DMS 273 treated with DMSO at 0.1 percent for 48 hours (cell line): ENCODE measurements at regions not wholly inside any gene's neighbourhood (a gene's known extent, or its start where the extent isn't known, plus 50 kb on each side); places are given as distances from the start of the nearest gene placed in this dataset.
"Not testable (repeated sequence)": the region's sequence is repeated elsewhere in the genome, so short reads cannot be mapped to it uniquely, and the experiment has no call there.

ENCODE experiments used
- DNase-seq: peaks from one replicate; lab custom pipeline; 2025; lab: John Stamatoyannopoulos, UW

DNA sequence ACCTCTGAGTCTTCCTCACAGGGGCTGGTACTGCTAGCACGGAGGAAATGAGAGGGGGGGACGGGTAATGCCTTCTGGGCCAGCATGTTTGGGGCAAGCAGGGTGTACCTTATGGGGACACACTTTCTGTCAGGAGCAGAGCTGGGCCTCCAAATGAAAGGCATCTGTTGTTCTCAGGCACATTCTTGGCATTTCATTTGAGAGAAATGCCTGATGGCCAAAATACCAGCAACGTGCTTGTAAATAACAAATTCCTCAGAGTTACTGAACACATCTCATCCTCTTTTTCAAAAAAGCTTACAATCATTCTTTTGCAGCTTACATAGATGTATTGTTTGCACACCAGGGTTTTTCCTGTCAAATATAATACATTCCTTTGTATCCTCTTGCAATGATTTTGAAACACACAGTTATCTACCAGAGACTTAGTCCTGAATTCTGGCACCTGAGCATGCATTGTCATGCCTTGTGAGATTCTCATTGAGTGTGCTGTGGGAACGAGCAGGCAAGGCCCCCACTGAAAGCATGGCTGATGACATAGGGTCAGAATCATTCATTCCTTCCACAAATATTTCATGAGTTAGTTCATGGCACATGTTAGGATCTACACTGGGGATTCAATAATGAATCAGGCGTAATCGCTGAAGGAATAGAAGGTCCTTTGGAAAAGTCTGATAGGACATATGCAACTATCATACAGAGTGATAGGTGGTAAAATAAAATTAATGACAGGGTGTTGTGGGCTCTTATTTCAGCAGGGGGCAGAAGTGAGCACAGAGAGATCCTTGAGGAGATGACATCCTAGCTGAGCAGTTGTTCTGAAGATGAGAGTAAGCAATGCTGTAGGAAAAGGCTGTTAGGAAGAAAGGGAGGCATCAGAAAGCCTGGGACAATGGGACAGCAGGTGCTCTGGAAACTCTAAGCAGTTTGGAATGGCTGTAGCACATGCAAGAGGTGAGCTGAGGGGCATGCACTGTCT lies 260.9 kb upstream of the TUT7 start:
- DNase-seq, result no peak

DNA sequence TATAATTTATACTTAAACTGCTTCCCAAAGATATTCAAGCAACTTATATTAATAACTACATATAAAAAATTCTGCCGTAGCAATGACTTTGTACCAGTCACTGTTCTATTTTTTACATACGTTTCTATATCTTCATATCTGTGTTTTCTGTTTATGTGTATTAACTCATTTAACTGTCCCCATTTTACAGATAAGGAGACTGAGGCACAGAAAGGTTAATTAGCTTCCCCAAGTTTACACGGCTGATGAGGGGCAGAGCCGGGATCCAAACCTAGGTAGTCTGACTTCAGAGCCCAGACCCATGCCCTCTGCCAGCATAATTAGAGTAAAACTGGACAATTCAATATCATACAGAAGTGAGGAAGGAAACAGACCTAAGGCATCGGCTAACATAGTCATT lies 259.7 kb upstream of the TUT7 start:
- no peak for DNase-seq

DNA sequence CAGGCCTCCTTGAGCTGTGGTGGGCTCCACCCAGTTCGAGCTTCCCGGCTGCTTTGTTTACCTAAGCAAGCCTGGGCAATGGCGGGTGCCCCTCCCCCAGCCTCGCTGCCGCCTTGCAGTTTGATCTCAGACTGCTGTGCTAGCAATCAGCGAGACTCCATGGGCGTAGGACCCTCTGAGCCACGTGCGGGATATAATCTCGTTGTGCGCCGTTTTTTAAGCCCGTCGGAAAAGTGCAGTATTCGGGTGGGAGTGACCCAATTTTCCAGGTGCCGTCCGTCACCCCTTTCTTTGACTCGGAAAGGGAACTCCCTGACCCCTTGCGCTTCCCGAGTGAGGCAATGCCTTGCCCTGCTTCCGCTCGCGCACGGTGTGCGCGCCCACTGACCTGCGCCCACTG lies 257.3 kb upstream of the TUT7 start:
- not testable (repeated sequence) for DNase-seq

DNA sequence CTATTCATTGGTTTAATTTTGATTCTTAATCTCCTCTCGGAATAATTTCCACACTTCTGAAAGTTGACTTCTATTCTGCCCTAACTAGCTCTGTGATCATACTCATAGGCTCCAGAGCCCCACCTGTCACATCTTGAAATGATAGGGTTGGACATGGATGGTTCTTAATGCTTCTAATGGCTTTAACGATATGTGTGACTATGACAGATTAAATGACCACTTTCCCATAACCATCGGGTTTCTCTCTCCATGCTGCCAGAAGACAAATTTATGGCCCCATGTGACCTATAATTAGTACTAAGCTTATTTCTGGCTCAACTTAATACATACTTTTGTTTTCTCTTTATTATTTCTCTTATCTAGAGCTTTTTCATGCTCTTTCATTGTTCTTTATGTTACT lies 251.1 kb upstream of the TUT7 start:
- no peak for DNase-seq

DNA sequence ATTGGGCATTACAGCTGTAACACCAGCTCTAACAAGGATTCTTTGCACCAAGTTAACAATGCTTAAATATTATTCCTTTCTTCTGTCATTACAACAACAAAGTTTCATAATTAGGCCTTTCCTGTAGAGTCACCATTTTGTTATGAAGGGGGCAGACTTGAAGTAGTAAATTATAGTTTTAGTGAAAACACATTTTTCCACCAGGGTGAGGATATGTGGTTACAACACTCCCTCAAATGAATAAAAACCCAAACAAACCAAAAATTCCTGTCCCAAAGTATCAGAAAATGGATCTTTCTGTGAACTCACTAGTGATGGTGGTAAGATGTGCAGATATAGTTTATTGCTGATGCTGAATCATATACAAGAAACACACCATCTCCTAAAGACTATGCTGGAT lies 250.5 kb upstream of the TUT7 start:
- no peak for DNase-seq

DNA sequence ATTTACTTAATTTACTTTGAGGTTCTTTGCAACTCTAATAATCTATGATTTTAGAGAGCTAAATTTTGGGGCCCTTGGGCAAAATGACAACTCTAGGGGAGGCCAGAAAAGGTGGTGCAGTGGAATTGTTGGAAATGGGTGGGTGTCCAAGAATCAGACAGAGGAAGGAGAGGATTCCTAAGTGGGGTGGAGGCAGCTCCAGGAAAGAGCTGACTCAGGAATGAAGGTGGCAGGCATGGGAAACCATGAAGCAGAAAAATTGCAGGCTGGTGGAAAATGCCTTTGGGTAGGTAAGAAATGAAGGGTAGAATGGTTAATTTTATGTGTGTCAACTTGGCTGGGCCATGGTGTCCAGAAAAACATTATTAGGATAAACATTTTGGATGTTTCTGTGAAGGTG lies 248.5 kb upstream of the TUT7 start:
- DNase-seq, result no peak

DNA sequence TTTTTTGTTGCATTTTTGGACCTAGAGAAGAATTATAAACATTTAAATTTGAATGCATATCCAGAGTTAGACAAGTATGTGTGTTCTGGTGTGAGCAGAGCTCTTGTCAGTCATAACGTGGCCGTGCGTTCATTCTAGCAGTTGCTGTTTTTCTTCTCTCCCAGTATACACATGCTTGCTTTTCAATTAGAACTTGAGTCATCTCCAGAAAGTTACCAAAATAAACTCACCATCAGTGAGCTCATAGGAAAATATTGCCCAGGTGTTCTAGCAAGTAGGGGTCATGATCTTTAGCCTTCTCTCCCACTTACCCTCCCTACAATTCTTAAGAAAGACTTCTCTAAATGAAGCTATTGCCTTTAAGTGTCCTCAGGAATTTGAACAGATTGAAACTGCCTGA lies 247.5 kb upstream of the TUT7 start:
- DNase-seq, result no peak

DNA sequence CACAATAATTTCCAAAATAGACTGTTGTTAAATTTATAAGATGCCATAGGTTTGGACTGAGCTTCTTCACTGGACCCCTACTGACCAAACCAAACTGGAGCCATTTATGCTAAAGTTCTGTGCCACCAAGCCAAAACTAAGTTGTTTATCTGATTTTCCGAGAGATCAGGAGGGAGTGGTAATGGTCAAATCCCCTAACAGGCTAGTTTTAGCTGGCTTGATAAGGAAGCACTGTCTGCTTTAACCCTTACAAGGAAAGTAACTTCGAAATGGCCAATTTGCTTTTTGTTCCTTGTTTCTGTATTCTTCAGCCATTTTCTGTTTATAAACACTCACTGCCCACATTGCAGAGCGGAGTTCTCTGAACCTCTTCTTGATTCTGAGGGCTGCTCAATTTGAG lies 246.8 kb upstream of the TUT7 start:
- DNase-seq, result no peak

DNA sequence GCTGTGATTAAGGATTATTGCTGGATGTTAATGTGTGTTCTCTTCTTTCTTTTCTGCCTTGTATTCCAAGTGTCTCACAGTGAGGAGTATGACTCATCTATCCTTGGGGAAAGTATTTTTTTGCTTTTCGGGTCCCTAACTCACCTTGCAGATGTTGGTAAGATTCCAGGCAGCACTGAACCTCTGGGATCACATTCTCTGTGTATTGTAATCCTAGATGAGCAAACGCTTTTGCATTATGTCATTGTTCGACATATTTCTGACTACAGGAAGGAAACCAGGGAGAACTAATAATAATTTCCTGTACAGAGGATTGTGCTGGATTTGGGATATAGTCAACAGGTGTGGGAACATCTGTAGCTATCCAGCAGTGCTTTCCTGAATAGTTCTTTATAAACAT lies 246.1 kb upstream of the TUT7 start:
- no peak for DNase-seq

DNA sequence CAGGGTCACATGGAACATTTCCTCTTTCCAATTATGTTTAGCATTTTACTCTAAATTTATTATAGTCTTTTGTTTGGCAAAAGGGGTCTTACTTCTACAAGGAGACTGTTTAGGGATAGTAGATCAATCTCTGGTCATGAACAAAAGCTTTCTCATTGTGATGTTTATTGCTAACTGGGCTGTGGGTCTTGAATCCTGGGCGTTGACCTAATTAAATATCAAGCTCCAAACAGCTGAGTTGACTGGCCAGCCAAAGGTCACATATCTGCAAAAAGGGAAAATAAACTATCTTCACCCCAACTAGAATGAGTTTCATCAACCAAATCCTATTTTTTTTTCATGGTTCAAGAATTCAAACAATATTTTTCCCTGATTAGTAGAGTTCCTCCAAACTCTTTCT lies 245.4 kb upstream of the TUT7 start:
- DNase-seq, result no peak

DNA sequence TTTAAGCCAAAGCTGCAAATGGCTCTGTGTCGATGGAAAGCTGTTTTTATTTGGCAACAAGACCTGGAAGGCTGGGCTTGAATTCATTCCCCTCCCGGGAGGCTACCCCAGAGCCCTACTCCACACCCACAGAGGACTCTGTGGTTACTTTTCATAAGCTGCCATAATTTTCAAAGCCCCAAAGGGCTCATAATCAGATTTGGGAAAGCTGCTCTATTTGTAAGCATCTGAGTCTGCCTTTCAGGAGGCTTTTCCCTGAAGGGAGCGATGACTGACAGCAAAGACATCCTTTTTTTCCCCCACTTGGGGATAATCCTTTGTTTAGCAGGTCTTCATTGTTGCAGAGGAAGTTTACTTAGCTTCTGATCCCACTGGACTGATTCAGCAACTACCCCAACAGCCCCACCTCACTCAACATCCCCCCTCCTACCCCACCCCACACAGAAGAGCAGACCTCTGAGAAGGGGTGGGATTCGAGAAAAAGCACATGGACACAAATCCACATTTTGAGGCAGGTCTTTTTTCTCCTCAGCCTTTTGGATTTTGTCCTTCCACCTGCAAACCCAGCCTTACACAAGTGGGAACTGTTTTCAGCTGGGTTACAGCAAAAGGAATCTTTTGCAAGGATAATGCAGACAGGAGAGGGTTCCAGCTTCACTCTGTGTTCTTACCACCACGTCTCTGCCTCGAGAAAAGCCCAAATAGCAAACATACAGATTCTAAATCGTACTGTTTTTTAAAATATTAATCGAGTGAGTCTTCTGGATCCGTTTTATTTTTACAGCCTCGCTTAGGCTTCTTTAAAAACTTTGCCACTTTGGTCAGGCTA lies 244.4 kb upstream of the TUT7 start:
- DNase-seq, result no peak

DNA sequence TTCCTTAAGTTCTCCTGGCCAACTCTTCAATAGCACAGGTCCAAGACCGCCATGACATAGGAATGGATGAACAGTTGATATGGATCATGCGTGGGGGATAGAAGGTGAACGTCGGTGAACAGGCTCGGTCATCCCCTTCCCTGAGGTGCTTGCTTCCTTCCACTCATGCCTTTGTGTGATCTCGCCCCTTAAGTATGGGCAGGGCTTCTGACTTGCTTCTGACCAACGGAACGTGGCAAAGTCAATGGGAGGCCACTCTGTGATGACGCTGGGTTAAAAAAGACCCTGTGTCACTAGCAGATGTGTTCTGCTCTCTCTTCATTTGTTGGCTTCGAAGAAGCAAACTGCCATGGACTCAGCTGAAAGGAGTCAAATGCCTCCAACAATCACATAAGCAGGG lies 240.5 kb upstream of the TUT7 start:
- no peak for DNase-seq

DNA sequence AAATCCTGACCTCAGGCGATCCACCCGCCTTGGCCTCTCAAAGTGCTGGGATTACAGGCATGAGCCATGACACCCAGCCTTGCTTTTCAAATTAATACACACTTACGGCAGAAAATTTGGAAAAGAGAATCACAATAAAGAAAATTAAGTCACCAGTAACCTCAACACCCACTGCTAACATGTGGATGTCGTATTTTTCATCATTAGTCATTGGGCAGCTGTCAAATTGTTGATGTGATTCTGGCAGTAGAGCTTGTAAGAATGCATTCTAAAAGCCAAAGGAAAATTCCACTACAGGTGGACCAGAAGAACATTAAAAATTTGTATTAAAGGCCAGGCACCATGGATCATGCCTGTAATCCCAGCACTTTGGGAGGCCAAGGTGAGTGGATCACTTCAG lies 237.3 kb upstream of the TUT7 start:
- DNase-seq, result no peak

DNA sequence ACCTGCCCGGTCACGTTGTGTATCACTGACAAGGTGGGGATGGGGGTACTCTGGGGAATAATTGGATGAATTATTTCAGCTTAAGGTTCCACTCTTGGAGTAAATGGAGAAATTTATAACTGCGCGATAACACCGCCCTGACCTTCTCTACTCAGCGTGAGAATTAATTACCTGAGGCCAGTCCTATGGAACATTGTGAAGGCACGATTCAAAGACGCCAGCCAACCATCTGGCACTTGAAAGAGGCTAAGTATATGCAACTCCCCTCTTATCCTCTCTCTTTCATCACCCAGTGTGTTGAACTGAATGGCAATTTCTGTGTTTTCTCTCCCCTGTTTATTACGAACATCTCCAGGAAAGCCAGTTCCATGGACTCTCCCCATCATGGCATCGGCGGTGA lies 235.5 kb upstream of the TUT7 start:
- DNase-seq, result no peak

DNA sequence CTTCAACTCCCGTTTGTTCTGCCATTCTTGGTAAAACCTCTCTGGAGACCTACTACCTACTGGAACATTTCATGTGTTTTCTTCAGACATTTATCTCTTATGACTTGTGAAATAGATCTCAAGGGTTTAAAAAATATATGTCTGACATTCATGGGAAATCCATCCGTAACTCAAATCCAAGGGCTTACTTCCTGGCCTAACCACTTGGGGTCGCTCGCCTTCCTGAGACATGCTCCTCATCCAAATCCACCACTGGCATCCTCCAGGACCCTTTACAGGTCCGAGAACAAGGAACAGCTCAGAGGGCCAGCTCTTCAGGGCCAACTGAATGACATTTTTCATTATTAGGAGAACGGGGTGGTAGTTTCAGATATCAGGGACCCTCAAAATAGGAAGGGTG lies 235.1 kb upstream of the TUT7 start:
- DNase-seq, result no peak

DNA sequence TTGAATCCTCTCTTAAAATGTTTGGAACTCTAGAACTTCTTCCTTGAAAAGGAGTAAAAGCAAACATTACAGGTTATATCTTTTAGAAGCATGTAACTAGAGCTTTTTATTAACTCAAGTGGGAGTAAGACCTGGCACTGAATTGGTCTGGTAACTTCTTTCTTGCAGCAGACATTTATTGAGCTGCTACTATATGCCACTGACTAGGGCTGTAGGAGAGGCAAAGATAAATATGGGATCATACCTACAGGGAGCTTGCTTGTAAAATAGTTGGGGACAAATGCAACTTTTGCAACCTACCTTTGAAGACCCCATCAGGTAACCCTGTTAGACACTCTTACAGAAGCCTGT lies 231.9 kb upstream of the TUT7 start:
- DNase-seq, result no peak

DNA sequence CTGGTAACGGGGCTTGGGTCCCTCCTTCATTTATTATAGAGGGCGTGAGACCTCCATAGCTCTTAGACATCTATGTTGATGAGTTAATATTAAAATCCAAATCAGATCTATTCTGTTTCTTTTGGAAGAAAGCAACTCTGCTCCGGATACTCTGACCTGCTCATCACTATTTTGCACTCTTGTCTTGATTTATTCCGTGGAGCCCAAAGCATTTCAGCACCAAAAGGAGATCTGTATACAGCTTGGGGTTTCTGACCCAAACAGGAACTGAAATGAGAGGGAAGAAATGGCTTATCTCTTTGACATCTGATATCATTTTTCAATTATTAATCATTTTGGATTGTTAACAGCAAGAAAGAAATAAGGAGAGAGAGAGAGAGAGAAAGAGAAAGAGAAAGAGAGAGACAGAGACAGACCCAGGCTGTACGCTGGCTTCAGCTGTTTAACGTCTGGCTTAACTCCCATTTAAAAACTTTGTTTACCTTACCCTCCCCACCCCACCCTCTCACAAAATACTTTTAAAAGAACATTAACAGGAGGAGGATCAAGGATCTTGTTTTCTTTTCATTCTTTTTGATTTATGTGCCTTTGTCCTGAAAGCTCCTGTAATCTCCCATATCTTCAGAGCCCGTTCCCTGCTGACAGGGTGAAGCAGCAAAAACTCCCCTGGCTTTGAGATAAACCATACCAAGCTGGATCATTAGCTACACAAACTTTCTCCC lies 231.4 kb upstream of the TUT7 start:
- no peak for DNase-seq

DNA sequence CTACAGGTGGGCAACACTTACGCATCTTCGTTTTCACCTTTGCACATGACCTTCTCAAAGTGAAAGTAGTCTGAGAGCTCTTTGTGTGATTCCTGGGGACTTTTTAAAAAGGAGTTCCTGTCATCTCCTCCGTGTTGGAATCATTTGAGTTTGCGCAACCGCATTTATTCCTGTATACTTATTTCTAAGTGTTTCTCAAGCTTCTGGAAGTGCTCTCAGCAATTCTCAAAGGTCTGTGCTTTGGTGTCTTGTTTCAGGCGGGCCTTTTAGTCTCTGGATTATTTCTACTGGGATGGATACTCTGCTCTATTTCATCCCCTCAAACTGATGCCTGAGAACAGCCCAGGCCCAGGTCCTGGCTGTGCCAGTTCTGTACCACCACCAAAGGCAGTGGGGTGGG lies 226.5 kb upstream of the TUT7 start:
- DNase-seq, result no peak

DNA sequence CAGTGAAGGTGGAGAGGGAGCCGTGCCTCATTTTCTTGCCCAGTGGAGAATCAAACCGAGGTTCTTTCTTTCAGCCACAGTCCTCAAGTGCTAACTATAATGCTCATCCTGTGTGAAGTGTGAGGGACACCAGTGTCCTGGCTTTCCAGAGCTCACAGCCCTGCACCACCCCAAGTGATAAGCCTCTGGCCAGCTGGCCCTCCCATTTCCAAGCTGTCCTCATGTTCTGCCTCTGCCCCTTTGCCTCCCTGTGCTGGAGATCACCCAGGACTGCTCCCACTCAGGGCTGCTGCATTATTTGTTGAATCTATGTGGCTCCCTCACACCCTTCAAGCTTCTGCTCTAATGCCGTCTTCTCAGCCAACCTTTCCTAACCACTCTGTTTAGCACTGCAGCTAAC lies 224.5 kb upstream of the TUT7 start:
- no peak for DNase-seq

DNA sequence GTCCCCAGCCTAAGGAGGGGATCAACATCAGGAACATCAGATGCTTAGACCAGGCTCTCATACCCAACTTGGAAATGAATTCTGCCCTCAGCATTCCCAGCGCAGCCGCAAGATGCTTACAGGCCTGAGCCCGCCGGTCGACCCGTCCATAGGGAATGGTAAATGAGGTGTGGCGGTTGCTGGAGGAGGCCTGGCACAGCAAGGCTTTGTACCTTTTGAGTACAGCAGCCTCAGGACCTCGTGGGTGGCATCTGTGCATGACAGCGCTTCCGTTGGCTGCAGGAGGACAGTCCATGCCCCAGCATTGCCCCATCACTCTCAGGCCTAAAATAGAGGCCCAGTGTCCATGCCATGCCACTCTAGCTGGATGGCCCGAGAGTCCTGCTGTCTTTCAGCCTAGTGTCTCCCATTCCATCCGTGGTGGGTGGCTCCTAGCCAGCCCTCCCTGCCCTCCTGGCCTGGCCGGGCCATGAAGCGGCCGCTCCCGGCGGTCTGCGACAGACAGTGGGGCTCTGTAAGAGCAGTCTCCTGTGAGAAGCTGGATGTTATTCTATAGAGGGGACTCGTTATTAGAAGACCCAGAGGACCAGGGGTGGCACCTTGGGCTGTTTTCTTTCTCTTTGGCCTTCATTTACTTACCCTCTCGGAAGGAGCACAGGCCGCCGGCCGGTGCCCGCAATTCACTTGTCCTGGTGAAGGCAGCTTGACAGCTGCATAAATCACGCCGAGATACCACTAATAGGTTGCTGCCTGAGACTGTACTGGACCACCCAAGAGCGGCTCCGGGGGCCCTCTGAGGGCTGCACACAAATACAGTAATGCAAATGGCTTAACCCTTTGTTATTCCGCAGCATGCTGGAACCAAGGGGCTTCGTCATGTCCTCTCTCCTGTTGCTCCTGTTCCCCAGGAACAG lies 223.5 kb upstream of the TUT7 start:
- no peak for DNase-seq

DNA sequence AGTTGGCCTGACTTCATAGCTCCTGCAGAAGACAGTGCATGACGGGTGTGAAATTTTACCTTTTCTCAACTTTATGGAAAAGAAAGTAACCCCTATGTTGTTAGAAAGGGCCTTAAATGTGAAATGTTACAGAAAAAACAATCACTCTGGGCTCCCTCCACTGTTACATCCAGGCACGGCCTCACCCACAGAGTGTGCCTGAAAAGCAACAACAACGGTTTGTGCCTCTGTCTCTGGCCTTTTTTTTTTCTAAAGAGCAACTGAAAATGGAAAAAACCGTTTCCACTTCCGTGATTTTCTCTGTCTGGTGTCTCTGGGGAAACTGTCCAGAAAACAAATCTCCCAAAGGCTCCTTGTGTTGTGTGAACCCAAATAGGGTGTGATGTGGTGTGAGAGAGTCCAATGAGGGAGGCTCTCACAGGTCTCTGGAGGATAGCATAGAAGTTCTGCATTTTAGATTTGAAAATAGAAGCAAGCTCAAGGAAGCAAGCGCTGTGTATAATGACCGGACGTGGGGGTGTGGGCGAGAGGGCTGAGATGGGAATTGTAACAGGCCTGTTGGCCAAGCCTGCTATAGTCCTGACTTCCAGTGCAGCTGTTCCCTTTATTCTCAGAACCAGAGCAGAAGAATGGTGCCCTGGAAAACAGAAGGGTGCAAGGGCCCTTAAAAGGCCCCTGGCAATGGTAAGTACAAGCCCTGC lies 221.8 kb upstream of the TUT7 start:
- no peak for DNase-seq
